Neuron (in vitro differentiated cells): ENCODE measurements at regions not wholly inside any gene's neighbourhood (a gene's known extent, or its start where the extent isn't known, plus 50 kb on each side); places are given as distances from the start of the nearest gene placed in this dataset.

Experiments
- H2AFZ ChIP-seq: one replicate; pipeline ENCODE4 v1.6.1; 2013; ENCODE audit warnings: low read depth, mild to moderate bottlenecking, inconsistent platforms, low read length, moderate library complexity
- H3K27me3 ChIP-seq: one replicate; pipeline ENCODE4 v1.6.1; 2013; ENCODE audit warnings: low read length; ENCODE audit not compliant: insufficient read depth
- H3K36me3 ChIP-seq: one replicate; pipeline ENCODE4 v1.6.1; 2013; ENCODE audit warnings: low read length; ENCODE audit not compliant: insufficient read depth
- H3K4me1 ChIP-seq: one replicate; pipeline ENCODE4 v1.6.1; 2013; ENCODE audit warnings: low read length; ENCODE audit not compliant: insufficient read depth
- H3K4me3 ChIP-seq: 2 replicates; pipeline ENCODE4 v1.5.1; 2013; ENCODE audit warnings: mild to moderate bottlenecking, low read length, moderate library complexity
- H3K9me3 ChIP-seq: one replicate; pipeline ENCODE4 v1.6.1; 2013; ENCODE audit warnings: low read length

DNA sequence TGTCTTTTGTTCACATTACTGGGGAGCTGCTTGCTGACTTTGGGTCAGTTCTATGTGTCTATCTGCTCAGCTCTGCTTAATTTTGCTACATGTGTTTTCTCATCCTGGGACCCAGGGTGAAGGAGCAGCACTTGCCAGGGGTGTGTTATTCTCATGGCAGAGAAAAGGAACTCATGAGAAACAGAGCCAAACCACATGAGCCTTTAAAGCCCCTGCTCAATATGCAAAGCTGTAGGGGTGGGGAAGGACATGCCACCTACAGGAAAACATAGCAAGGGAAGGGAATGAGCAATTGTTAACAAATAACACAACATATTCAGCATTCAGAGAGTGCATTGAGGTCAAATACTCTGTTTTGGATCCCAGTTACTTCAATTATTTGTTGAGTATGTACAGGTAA is 290.9 kb downstream of the CDK5RAP2 start:
- H3K36me3 ChIP-seq: no peaks in the 10 kb centered on the region
- H3K4me3 ChIP-seq: no peak overlapping the region

DNA sequence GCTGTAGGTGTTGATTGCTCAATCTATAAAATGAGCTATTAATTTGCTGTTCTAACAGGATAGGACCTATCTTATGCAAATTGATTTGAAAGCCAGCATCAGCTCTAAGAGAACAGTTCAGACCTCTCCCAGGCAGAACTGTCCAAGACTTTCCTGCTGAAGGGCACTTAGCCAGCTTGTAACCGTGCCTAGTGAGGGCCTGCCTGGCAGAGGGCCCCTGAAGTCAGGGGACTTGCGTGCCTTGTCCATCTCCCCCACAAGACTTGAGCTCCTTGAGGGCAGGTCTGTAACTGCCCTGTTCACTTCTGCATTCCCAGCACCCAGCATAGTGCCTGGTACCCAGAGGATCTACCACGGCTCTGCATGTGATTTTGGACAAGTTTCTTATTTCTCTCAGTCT is 293.4 kb downstream of the CDK5RAP2 start:
- H3K4me1 ChIP-seq: no peaks in the 10 kb centered on the region
- no peak overlapping the region for H2AFZ ChIP-seq
- H3K4me3 ChIP-seq: no peak overlapping the region
- no peaks in the 10 kb centered on the region for H3K27me3 ChIP-seq
- H3K36me3 ChIP-seq: no peaks in the 10 kb centered on the region
- H3K9me3 ChIP-seq: no peaks in the 10 kb centered on the region

More for the DNA sequence above, 290.9 kb downstream of the CDK5RAP2 start:
- no peaks in the 10 kb centered on the region for H3K4me1 ChIP-seq
- H3K9me3 ChIP-seq: no peaks in the 10 kb centered on the region
- H3K27me3 ChIP-seq: no peaks in the 10 kb centered on the region
- H2AFZ ChIP-seq: no peak overlapping the region

DNA sequence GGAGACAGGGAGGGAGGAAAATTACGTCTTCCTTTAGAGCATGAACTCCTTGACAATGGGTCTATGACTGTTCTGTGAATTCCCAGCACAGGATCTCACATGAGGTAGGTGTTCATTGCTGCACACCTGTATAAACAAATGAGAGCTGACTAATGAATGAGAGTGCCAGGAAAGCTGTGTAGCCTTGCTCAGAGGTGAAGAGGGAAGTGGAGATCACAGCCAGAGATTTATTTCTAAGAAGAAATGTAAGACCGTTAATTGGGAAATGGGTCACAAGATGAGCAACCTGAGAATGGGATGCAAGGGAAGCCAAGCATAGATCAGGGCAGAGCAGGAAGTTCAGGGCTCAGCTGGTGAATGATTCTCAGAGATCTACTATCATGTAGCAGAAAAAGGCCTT is 295.1 kb downstream of the CDK5RAP2 start:
- no peaks in the 10 kb centered on the region for H3K4me1 ChIP-seq
- H3K36me3 ChIP-seq: no peaks in the 10 kb centered on the region
- no peaks in the 10 kb centered on the region for H3K9me3 ChIP-seq
- no peaks in the 10 kb centered on the region for H3K27me3 ChIP-seq
- H3K4me3 ChIP-seq: no peak overlapping the region
- H2AFZ ChIP-seq: no peak overlapping the region

DNA sequence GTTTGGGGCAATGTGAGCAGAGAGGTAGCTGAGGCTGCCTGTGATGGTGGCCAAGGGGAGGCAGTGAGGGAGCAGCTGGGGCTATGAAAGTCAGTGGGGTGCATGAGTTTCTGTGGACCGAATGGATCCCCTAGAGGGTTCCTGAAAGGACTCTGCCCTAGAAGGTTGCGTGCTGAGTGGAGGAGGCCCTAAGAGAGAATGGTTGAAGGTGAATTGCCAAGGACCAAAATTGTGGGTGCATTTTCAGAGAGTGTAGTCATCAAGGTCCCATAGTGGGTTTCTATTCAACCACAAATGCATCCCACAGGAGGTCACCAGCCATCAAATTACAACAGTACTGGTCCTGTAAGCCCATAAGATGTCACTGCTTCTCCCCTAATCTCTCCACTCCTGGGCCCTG is 298.3 kb downstream of the CDK5RAP2 start:
- H3K4me3 ChIP-seq: no peak overlapping the region
- no peak overlapping the region for H2AFZ ChIP-seq
- H3K36me3 ChIP-seq: no peaks in the 10 kb centered on the region
- H3K27me3 ChIP-seq: no peaks in the 10 kb centered on the region
- no peaks in the 10 kb centered on the region for H3K4me1 ChIP-seq
- H3K9me3 ChIP-seq: no peaks in the 10 kb centered on the region

DNA sequence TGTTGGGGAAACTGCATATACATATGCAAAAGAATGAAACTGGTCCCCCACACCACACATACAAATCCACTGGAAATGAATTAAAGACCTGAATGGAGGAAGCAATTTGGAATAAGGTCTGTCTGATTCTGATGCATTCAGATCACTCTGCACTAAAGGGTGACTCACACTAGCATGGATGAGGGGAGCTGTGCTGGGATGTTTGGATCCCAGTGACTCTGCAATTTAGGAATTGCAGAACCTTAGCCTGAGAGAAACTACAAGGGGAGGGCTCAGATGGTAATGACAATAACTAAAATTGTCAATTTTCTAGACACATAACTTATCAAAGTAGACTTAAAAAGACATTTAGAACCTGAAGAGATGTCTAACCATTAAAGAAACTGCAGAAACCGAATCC is 312.0 kb downstream of the CDK5RAP2 start:
- no peak overlapping the region for H3K4me3 ChIP-seq
- H3K4me1 ChIP-seq: no peaks in the 10 kb centered on the region

DNA sequence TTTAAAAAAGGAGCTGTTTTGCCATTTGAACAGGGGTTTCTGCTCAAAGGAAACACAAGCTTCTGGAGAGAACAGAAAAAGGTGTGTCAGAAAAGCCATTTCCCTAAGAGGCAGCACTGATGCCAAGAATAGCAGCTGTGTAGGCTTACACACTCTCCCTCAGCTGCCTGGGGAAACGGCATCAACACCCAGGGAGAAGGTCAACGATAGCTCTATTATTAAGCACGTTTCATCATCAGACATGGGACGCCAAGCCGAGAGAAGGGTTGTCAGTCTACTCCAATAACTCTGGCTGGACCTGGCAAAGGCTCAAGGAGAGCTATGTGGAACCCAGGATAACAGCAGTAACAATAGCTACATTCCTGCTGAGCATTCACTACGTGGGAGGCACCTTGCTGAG is 314.2 kb downstream of the CDK5RAP2 start:
- Histone ChIP-seq H3K4me1 (no peaks in the 10 kb centered on the region), H2AFZ (no peak overlapping the region), H3K4me3 (no peak overlapping the region), H3K27me3 (no peaks in the 10 kb centered on the region), H3K9me3 (no peaks in the 10 kb centered on the region), H3K36me3 (no peaks in the 10 kb centered on the region)

More for the DNA sequence above, 312.0 kb downstream of the CDK5RAP2 start:
- Histone ChIP-seq H2AFZ (no peak overlapping the region), H3K27me3 (no peaks in the 10 kb centered on the region), H3K9me3 (no peaks in the 10 kb centered on the region), H3K36me3 (no peaks in the 10 kb centered on the region)

DNA sequence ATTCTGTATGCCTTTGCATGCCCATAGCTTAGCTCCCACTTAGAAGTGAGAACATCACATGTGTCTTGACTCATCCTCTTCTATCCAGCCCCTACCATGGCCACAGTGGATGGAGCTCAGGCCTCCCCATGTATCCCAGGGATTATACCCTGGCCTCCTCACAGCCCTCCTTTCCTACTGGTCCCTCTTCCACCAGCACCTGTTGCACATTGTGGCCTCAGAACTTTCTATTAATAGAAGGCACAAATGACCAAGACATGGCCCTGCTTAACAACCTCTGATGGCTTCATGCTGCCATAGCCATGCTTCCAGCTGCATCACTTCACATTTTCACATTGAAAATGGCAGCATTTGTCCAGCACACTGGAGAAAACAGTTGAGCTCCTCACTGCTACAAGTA is 315.4 kb downstream of the CDK5RAP2 start:
- Histone ChIP-seq H3K9me3 (no peaks in the 10 kb centered on the region), H2AFZ (no peak overlapping the region), H3K27me3 (no peaks in the 10 kb centered on the region), H3K4me3 (no peak overlapping the region), H3K4me1 (no peaks in the 10 kb centered on the region), H3K36me3 (no peaks in the 10 kb centered on the region)

DNA sequence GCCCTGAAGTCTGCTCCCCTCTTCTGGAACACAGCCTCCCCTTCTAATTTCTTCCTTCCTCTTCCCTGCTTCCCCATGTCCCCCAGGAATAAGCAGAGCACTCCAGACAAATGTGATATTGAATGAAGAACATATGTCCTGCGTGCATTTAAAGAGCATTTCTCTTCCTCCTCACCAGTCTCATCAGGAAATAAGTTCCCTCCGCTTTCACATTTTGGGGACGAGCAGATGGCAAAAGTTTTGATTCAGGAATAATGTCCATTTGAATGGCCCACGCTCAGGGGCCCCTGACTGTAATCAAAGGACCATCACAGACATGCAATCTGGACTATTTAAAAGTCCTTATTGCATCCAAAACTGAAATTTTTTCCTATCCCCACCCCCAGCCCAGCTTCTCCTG is 316.1 kb downstream of the CDK5RAP2 start:
- no peak overlapping the region for H3K4me3 ChIP-seq

DNA sequence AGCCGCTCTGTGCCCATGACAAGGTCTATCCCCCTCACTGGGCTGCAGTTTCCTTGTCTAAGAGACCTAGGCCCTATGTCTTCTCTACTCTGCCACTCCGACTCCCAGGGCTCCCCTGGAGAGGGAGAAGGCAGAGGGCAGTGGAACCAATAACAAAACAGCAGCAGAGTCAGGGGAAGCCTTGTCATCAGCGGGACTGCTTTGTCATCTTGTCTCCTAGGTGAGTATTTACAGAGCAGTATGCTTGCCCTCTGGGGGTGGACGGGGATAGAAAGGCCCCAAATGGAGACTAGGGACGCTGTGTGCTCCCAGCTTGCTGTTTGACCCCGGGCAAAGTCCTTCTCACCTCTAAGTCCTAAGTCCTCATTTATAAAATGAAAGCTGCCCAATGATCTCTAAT is 318.5 kb downstream of the CDK5RAP2 start:
- Histone ChIP-seq H3K4me3 (no peak overlapping the region), H3K9me3 (no peaks in the 10 kb centered on the region), H3K27me3 (no peaks in the 10 kb centered on the region), H3K4me1 (no peaks in the 10 kb centered on the region), H3K36me3 (no peaks in the 10 kb centered on the region), H2AFZ (no peak overlapping the region)

More for the DNA sequence above, 316.1 kb downstream of the CDK5RAP2 start:
- Histone ChIP-seq H3K36me3 (no peaks in the 10 kb centered on the region), H3K4me1 (no peaks in the 10 kb centered on the region), H3K27me3 (no peaks in the 10 kb centered on the region), H3K9me3 (no peaks in the 10 kb centered on the region), H2AFZ (no peak overlapping the region)

DNA sequence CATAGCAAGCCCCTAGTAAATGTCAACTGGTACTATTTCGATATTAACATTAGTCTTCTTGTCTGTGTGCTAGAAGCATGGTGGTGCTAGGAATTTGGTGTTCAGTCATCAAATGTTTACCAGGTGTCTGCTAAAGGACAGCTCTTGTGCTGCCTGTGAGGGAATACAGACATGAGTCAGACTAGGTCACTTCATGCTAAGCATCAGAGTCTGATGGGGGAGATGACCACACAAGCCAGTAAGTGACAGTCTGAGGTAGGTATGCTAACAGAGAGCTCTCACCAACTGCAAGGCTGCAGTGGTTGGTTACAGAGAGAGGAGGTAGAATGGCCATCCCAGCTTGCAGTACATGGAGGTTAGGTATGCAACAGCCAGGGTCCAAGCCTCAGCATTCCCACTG is 320.9 kb downstream of the CDK5RAP2 start:
- Histone ChIP-seq H3K4me3 (no peak overlapping the region), H3K9me3 (no peaks in the 10 kb centered on the region), H3K27me3 (no peaks in the 10 kb centered on the region), H2AFZ (no peak overlapping the region), H3K36me3 (no peaks in the 10 kb centered on the region), H3K4me1 (no peaks in the 10 kb centered on the region)

DNA sequence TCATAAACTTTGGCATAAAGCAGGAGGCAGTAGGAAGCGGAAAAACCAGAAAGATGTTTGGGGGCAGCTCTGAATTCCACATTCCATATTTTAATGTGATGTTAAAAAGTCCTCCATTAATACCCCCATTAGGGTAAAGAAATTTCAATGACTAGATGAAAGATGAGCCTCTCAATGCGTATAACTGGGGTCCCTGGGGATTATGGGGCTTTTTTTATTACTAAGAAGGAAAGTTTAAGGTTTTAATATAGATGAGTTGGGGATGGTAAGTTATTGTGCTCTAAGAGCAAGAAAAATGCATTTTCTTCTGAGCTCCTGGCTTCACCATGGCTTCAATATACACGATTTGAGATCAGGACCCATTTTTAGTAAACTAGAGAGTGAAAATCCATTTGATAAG is 321.9 kb downstream of the CDK5RAP2 start:
- Histone ChIP-seq H3K9me3 (no peaks in the 10 kb centered on the region), H3K4me3 (no peak overlapping the region), H3K4me1 (no peaks in the 10 kb centered on the region), H2AFZ (no peak overlapping the region), H3K27me3 (no peaks in the 10 kb centered on the region), H3K36me3 (no peaks in the 10 kb centered on the region)

DNA sequence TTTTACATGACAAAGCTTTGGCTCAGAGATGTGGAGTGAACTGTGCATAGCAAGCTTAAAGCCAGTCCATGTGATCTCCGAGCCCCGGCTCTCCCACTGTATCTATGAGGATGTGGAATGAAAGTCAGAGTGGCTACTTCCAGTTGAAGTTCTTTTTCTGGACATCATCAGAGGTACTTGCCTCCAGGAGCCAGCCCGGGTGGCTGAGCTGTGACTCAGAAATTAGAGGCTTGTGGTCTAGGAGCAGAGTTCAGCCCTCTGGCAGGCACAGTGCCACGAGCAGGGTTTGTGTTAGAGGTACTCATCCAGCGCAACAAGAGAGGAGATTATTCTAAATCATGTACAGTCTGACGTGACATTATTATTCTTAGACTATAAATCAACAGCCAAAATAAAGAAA is 322.5 kb downstream of the CDK5RAP2 start:
- Histone ChIP-seq H3K36me3 (no peaks in the 10 kb centered on the region), H3K27me3 (no peaks in the 10 kb centered on the region), H2AFZ (no peak overlapping the region), H3K4me3 (no peak overlapping the region), H3K4me1 (no peaks in the 10 kb centered on the region), H3K9me3 (no peaks in the 10 kb centered on the region)

DNA sequence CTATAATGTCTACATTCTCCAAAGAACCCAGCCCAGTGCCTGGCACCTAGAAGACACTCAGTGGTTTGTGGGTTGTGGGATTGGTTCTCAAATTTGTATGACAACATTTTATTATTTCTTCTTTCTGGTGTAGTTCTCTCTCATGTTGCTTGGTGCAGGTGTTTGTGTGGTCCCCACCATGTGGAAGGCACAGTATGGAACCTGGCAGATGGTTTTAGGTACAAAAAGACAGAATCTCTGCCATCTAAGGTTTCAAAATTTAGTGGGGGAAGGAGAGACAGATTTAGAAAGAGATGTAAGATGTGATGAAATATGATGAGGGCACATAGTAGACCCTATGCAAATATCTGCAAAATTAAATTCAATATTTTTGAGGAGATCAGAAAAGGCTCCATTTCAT is 323.8 kb downstream of the CDK5RAP2 start:
- H3K4me1 ChIP-seq: no peaks in the 10 kb centered on the region
- no peaks in the 10 kb centered on the region for H3K9me3 ChIP-seq
- no peak overlapping the region for H2AFZ ChIP-seq
- H3K36me3 ChIP-seq: no peaks in the 10 kb centered on the region
- no peak overlapping the region for H3K4me3 ChIP-seq
- no peaks in the 10 kb centered on the region for H3K27me3 ChIP-seq

DNA sequence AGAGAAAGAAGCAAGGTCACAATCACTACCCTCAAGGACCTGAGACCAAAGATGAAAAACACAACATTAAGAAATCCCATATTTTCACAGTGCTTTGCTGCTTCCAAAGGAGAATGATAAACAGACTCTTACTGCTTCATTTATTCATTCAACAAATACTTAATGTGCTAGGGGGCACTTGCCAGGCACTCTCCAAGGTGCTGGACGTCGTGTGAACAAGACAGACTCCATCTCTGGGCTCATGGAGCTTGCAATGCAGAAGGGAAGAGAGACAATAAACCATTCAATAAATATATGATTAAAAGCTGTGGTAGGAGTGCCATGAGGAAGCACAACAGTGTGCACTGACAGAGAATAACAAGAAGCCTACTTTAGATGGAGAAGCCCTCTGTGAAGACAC is 327.7 kb downstream of the CDK5RAP2 start:
- no peaks in the 10 kb centered on the region for H3K9me3 ChIP-seq
- H3K4me1 ChIP-seq: no peaks in the 10 kb centered on the region
- H3K27me3 ChIP-seq: no peaks in the 10 kb centered on the region

More for the DNA sequence above, 327.7 kb downstream of the CDK5RAP2 start:
- Histone ChIP-seq H3K4me3 (no peak overlapping the region), H3K36me3 (no peaks in the 10 kb centered on the region), H2AFZ (no peak overlapping the region)
